GM23248 (cell line): ENCODE measurements at regions not wholly inside any gene's neighbourhood (a gene's known extent, or its start where the extent isn't known, plus 50 kb on each side); places are given as distances from the start of the nearest gene placed in this dataset.

ENCODE experiments used
- EZH2 ChIP-seq: fragments of 200-600 bp; sonication (generic); IDR thresholded peaks from 2 replicates; pipeline ENCODE4 v1.6.1; 2018; ENCODE audit warnings: antibody characterized with exemption, mild to moderate bottlenecking; ENCODE audit not compliant: insufficient read depth, poor library complexity, severe bottlenecking
- EZH2phosphoT487 ChIP-seq: fragments of 200-600 bp; sonication (generic); IDR thresholded peaks from 2 replicates; pipeline ENCODE4 v1.6.1; 2018; ENCODE audit warnings: antibody characterized with exemption, moderate library complexity, mild to moderate bottlenecking, low read depth; ENCODE audit not compliant: insufficient read depth

DNA sequence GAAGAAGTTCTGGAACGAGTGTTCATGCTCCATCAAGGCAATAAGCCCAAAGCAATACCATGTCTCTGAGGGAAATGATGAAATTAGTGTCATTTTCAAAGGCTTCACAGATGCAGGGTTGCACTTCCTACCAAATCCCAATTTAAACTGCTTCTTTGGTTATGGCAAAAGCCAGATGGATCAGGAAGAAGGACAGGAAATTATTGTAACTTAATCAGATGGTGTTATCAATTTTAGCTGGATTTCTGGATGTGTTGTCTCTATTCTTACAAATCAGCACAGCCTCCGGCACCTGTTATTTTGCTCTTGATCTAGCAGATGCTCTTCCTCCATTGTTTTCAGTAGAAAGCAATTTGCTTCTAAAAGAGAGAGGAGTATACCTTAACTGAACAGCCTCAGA, 693.4 kb downstream of the SOCS6 start:
- TF ChIP-seq EZH2 (no peak), EZH2phosphoT487 (no peak)
